Endodermal cell (in vitro differentiated cells): ENCODE measurements at regions not wholly inside any gene's neighbourhood (a gene's known extent, or its start where the extent isn't known, plus 50 kb on each side); places are given as distances from the start of the nearest gene placed in this dataset.

Experiments
- DNase-seq: peaks from one replicate; pipeline ENCODE4 v3.0.0-alpha.2; 2017
- H3K27ac ChIP-seq: 2 replicates; pipeline ENCODE4 v1.5.1; 2013; ENCODE audit warnings: mild to moderate bottlenecking, low read depth, low read length, moderate library complexity
- H3K27me3 ChIP-seq: 2 replicates; pipeline ENCODE4 v1.6.1; 2013; ENCODE audit warnings: mild to moderate bottlenecking, low read length, moderate library complexity; ENCODE audit not compliant: insufficient read depth, control insufficient read depth, poor library complexity, severe bottlenecking
- H3K36me3 ChIP-seq: 2 replicates; pipeline ENCODE4 v1.7.0; 2013; ENCODE audit warnings: mild to moderate bottlenecking, low read length, moderate library complexity; ENCODE audit not compliant: control insufficient read depth, insufficient read depth
- H3K4me1 ChIP-seq: one replicate; pipeline ENCODE4 v1.7.0; 2013; ENCODE audit warnings: low read length; ENCODE audit not compliant: control insufficient read depth, insufficient read depth
- H3K4me3 ChIP-seq: 2 replicates; pipeline ENCODE4 v1.5.1; 2013; ENCODE audit warnings: mild to moderate bottlenecking, low read length, moderate library complexity
- H3K9ac ChIP-seq: 2 replicates; pipeline ENCODE4 v1.6.1; 2013; ENCODE audit warnings: mild to moderate bottlenecking, low read length, moderate library complexity; ENCODE audit not compliant: poor library complexity, severe bottlenecking; ENCODE audit errors: extremely low read depth
- H3K9me3 ChIP-seq: 2 replicates; pipeline ENCODE4 v1.6.1; 2013; ENCODE audit warnings: mild to moderate bottlenecking, low read length, moderate library complexity; ENCODE audit not compliant: control insufficient read depth
- H3K27ac Mint-ChIP-seq: 2 replicates; pipeline ENCODE4 v1.8.0; 2020; ENCODE audit warnings: mixed read lengths
- H3K27me3 Mint-ChIP-seq: 2 replicates; pipeline ENCODE4 v1.8.0; 2021; ENCODE audit warnings: mild to moderate bottlenecking, mixed read lengths; ENCODE audit not compliant: insufficient read depth
- H3K36me3 Mint-ChIP-seq: 2 replicates; pipeline ENCODE4 v1.8.0; 2020; ENCODE audit warnings: low read depth, mixed read lengths
- H3K4me1 Mint-ChIP-seq: 2 replicates; pipeline ENCODE4 v1.8.0; 2020; ENCODE audit warnings: mixed read lengths
- H3K4me3 Mint-ChIP-seq: 2 replicates; pipeline ENCODE4 v1.8.0; 2020; ENCODE audit warnings: mild to moderate bottlenecking, moderate library complexity, mixed read lengths
- H3K9me3 Mint-ChIP-seq: 2 replicates; pipeline ENCODE4 v1.8.0; 2020; ENCODE audit warnings: mild to moderate bottlenecking, mixed read lengths
- WGBS, 2 experiments: methylation state at CpG; one replicate each; pipeline versions ENCODE4 v1.1.5 to v1.1.7; 2013; ENCODE audit warnings: missing lambda C conversion rate in 2 of 2, mixed read lengths in 1 of 2; ENCODE audit not compliant: insufficient coverage in 1 of 2, insufficient read length in 1 of 2; 5-methylcytosine and 5-hydroxymethylcytosine counted together
- TF ChIP-seq, protein P1 (sequence below): fragments of 200-600 bp; sonication (generic); conservative IDR thresholded peaks from 2 replicates; pipeline ENCODE4 v1.5.0; 2021; ENCODE audit warnings: antibody characterized with exemption, mild to moderate bottlenecking

DNA sequence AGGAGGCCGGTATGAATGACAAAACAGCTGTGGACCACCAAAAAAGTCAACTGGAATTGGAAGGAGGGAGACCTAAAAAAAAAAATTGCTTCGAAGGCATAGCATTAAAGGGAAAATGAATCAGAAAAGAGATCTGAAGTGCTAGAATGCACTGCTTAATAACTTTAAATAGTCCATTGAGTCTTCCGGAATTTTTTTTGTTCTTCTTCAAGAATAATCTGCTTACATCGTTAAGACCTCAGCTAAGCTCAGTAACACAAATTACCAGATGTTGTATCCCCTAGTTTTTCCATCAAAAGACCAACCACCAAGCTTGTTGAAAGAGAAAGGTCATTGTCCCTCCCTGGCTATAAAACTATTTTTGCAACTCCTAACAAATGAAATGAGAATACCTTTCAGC is 560.5 kb downstream of the NR2F2 start:
- TF ChIP-seq, protein P1, sequence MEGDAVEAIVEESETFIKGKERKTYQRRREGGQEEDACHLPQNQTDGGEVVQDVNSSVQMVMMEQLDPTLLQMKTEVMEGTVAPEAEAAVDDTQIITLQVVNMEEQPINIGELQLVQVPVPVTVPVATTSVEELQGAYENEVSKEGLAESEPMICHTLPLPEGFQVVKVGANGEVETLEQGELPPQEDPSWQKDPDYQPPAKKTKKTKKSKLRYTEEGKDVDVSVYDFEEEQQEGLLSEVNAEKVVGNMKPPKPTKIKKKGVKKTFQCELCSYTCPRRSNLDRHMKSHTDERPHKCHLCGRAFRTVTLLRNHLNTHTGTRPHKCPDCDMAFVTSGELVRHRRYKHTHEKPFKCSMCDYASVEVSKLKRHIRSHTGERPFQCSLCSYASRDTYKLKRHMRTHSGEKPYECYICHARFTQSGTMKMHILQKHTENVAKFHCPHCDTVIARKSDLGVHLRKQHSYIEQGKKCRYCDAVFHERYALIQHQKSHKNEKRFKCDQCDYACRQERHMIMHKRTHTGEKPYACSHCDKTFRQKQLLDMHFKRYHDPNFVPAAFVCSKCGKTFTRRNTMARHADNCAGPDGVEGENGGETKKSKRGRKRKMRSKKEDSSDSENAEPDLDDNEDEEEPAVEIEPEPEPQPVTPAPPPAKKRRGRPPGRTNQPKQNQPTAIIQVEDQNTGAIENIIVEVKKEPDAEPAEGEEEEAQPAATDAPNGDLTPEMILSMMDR: no peak
- WGBS, 2 experiments: 63 to 74% methylated on average over 4 of the region's 4 CpGs
- Histone ChIP-seq H3K27ac (no peak overlapping the region), H3K9ac (no peak overlapping the region), H3K9me3 (no peaks in the 10 kb centered on the region), H3K4me1 (no peaks in the 10 kb centered on the region), H3K27me3 (no peaks in the 10 kb centered on the region), H3K4me3 (no peak overlapping the region), H3K36me3 (no peaks in the 10 kb centered on the region)
- Mint-ChIP-seq H3K4me1 (peaks cover 19% of the 10 kb centered on the region), H3K27ac (no peak overlapping the region), H3K36me3 (no peaks in the 10 kb centered on the region), H3K4me3 (no peak overlapping the region), H3K27me3 (no peaks in the 10 kb centered on the region), H3K9me3 (no peaks in the 10 kb centered on the region)
- no peak for DNase-seq

DNA sequence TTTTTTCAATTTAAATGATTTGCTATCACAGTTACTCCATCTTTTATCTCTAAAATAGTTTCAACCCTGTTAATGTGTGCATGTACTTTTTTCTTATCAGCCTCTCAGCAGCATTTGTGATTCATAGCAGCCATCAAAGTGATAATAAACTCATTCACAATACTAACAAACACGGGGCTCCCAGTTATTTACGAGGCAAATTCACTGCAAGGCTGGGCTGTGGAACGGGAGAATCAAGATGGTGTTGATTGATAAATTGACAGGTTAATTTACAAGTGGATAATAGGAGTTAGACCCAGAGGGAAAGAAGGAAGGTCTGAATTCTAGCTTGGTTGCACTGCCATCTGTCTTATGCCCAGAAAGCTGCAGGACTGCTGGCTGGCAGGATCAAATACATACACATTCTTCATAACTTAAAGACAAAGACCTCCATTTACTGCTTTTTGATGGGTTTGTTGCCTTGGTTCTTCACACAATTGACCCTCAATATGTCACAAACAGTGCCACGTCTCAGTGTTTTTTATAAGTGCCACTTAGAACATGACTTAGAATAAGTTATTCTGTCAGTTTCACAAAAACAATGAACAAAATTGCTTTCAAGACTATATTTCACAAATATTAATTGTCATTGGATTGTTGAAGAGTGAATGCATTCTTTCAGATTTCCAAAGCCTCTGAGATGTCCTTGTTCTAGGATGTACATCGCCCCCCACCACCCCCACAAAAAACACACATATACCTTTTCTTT is 562.8 kb downstream of the NR2F2 start:
- no peaks in the 10 kb centered on the region for H3K27me3 Mint-ChIP-seq
- H3K27ac Mint-ChIP-seq: no peak overlapping the region
- TF ChIP-seq, protein P1: peak; percentile 89
- peaks cover 1% of the 10 kb centered on the region for H3K9me3 Mint-ChIP-seq
- 19 to 67% methylated on average over 1 to 4 of the region's 5 CpGs for WGBS, 2 experiments
- no peak overlapping the region for H3K4me3 Mint-ChIP-seq
- Histone ChIP-seq H3K36me3 (no peaks in the 10 kb centered on the region), H3K4me1 (no peaks in the 10 kb centered on the region), H3K9ac (no peak overlapping the region), H3K27ac (no peak overlapping the region), H3K4me3 (no peak overlapping the region), H3K9me3 (no peaks in the 10 kb centered on the region), H3K27me3 (no peaks in the 10 kb centered on the region)
- peaks cover 19% of the 10 kb centered on the region for H3K4me1 Mint-ChIP-seq
- no peaks in the 10 kb centered on the region for H3K36me3 Mint-ChIP-seq
- peak; percentile 73 for DNase-seq

DNA sequence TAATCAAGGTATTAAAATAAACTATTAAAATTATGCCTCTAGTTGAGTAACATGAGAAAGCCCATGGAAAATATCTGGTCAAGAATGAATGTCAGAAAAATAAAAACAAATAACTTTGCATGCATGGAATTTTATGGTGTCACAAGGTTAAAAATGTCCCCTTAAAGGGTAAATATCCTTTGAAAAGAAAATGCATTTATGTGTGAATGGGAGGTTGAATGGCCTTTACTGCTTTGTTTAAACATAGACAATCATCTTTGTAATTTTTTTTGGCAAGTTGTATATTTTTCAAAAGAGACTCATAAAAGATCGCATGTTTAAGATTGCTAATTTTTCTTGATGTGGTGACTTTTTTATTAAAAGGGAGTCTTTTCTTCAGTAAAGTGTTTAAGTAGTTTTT is 564.2 kb downstream of the NR2F2 start:
- no peak for DNase-seq
- TF ChIP-seq, protein P1: no peak
- H3K36me3 ChIP-seq: no peaks in the 10 kb centered on the region
- no peaks in the 10 kb centered on the region for H3K9me3 ChIP-seq
- Mint-ChIP-seq H3K27me3 (no peaks in the 10 kb centered on the region), H3K27ac (no peak overlapping the region), H3K4me3 (no peak overlapping the region), H3K4me1 (peaks cover 19% of the 10 kb centered on the region), H3K36me3 (no peaks in the 10 kb centered on the region), H3K9me3 (peaks cover 1% of the 10 kb centered on the region)
- no peaks in the 10 kb centered on the region for H3K27me3 ChIP-seq
- no peak overlapping the region for H3K27ac ChIP-seq
- 89% methylated on average over 1 of the region's 1 CpG; no CpG with 5 or more reads in 1 of the 2 experiments for WGBS, 2 experiments
- H3K4me3 ChIP-seq: no peak overlapping the region
- no peak overlapping the region for H3K9ac ChIP-seq
- H3K4me1 ChIP-seq: no peaks in the 10 kb centered on the region
